ENCODE measurements at regions not wholly inside any gene's neighbourhood (a gene's known extent, or its start where the extent isn't known, plus 50 kb on each side); places are given as distances from the start of the nearest gene placed in this dataset.

DNA sequence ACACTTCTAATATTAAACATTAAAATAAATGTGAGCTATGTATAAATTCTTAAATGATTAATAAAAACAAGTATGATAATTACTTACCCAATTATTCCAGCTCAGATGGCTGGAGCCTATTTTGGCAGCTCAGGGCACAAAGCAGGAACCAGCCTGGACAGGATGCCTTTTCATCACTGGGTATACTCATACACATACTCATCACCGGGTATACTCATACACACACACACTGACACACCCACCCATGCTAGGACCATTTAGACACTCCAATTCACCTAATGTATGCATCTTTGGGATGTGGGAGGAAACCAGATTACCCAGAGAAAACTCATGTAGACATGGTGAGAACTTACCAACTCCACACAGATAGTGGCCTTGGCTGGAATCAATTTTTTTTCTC, 57.9 kb upstream of the CNOT2 start:
- TF ChIP-seq, protein P1, sequence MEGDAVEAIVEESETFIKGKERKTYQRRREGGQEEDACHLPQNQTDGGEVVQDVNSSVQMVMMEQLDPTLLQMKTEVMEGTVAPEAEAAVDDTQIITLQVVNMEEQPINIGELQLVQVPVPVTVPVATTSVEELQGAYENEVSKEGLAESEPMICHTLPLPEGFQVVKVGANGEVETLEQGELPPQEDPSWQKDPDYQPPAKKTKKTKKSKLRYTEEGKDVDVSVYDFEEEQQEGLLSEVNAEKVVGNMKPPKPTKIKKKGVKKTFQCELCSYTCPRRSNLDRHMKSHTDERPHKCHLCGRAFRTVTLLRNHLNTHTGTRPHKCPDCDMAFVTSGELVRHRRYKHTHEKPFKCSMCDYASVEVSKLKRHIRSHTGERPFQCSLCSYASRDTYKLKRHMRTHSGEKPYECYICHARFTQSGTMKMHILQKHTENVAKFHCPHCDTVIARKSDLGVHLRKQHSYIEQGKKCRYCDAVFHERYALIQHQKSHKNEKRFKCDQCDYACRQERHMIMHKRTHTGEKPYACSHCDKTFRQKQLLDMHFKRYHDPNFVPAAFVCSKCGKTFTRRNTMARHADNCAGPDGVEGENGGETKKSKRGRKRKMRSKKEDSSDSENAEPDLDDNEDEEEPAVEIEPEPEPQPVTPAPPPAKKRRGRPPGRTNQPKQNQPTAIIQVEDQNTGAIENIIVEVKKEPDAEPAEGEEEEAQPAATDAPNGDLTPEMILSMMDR (IDR thresholded peaks at IDR 0.05): no peak
- peaks cover 0 to 1% (median 0%) of the 10 kb centered on the region in 3 donors for H3K27me3 Mint-ChIP-seq (ENCODE audit: low read depth in 3 of 3)
- intact Hi-C loops (cut with micrococcal nuclease): no loop called here
- Histone ChIP-seq H2AFZ (ENCODE audit: insufficient read depth, low read depth, low read length, poor library complexity, severe bottlenecking) (no peak overlapping the region), H3K4me2 (replicated peaks; ENCODE audit: extremely low read depth, low read length, poor library complexity, severe bottlenecking) (no peak overlapping the region), H3K79me2 (ENCODE audit: insufficient read depth, low read length) (no peaks in the 10 kb centered on the region), H4K20me1 (ENCODE audit: insufficient read depth, low read length) (no peaks in the 10 kb centered on the region), H3K4me3 (replicated peaks in 1 of 3; ENCODE audit: low read depth in 2 of 3, low read length in 3 of 3) (no peak overlapping the region), H3K36me3 (replicated peaks in 1 of 2; ENCODE audit: control insufficient read depth in 1 of 2, insufficient read depth in 2 of 2, low read length in 2 of 2) (no peaks in the 10 kb centered on the region), H3K27me3 (ENCODE audit: control insufficient read depth in 2 of 2, insufficient read depth in 2 of 2, low read length in 2 of 2) (no peaks in the 10 kb centered on the region), H3K4me1 (ENCODE audit: control insufficient read depth in 1 of 2, insufficient read depth in 2 of 2, low read length in 2 of 2) (no peaks in the 10 kb centered on the region), H3K9ac (ENCODE audit: insufficient read depth, low read length, poor library complexity, severe bottlenecking) (no peak overlapping the region), H3K9me3 (replicated peaks in 1 of 2; ENCODE audit: control insufficient read depth in 1 of 2, insufficient read depth in 1 of 2, low read length in 2 of 2) (no peaks in the 10 kb centered on the region), H3K27ac (ENCODE audit: low read depth in 1 of 2, low read length in 2 of 2) (no peak overlapping the region)
- no peak overlapping the region for H3K4me3 Mint-ChIP-seq
- no peak for DNase-seq
- H3K4me1 Mint-ChIP-seq: no peaks in the 10 kb centered on the region
- WGBS (ENCODE audit: insufficient coverage): no CpG with 5 or more reads among the region's 1 CpG
- H3K36me3 Mint-ChIP-seq: no peaks in the 10 kb centered on the region
- H3K27ac Mint-ChIP-seq: no peak overlapping the region
- H3K9me3 Mint-ChIP-seq: peaks cover 0 to 12% (median 8%) of the 10 kb centered on the region in 7 donors

- no peak for DNase-seq
- no peaks in the 10 kb centered on the region for H4K20me1 ChIP-seq (ENCODE audit: insufficient read depth, low read length)
- no peak overlapping the region for H3K9ac ChIP-seq (ENCODE audit: insufficient read depth, low read length, poor library complexity, severe bottlenecking)
- H3K36me3 ChIP-seq (replicated peaks in 1 of 2; ENCODE audit: control insufficient read depth in 1 of 2, insufficient read depth in 2 of 2, low read length in 2 of 2): no peaks in the 10 kb centered on the region
- intact Hi-C loops (cut with micrococcal nuclease): no loop called here
- Mint-ChIP-seq H3K27me3 (ENCODE audit: low read depth in 3 of 3) (peaks cover 0 to 1% (median 0%) of the 10 kb centered on the region in 3 donors), H3K27ac (no peak overlapping the region), H3K4me1 (no peaks in the 10 kb centered on the region), H3K36me3 (no peaks in the 10 kb centered on the region), H3K9me3 (peaks cover 0 to 11% (median 4%) of the 10 kb centered on the region in 7 donors), H3K4me3 (no peak overlapping the region)
- no peak overlapping the region for H3K4me3 ChIP-seq (replicated peaks in 1 of 3; ENCODE audit: low read depth in 2 of 3, low read length in 3 of 3)
- no peak overlapping the region for H3K4me2 ChIP-seq (replicated peaks; ENCODE audit: extremely low read depth, low read length, poor library complexity, severe bottlenecking)
- no peaks in the 10 kb centered on the region for H3K4me1 ChIP-seq (ENCODE audit: control insufficient read depth in 1 of 2, insufficient read depth in 2 of 2, low read length in 2 of 2)
- TF ChIP-seq, protein P1 (IDR thresholded peaks at IDR 0.05): no peak
- no peaks in the 10 kb centered on the region for H3K27me3 ChIP-seq (ENCODE audit: control insufficient read depth in 2 of 2, insufficient read depth in 2 of 2, low read length in 2 of 2)
- WGBS (ENCODE audit: insufficient coverage): no CpG with 5 or more reads among the region's 3 CpGs
- H3K79me2 ChIP-seq (ENCODE audit: insufficient read depth, low read length): no peaks in the 10 kb centered on the region
- H3K9me3 ChIP-seq (replicated peaks in 1 of 2; ENCODE audit: control insufficient read depth in 1 of 2, insufficient read depth in 1 of 2, low read length in 2 of 2): no peaks in the 10 kb centered on the region
- no peak overlapping the region for H2AFZ ChIP-seq (ENCODE audit: insufficient read depth, low read depth, low read length, poor library complexity, severe bottlenecking)
- H3K27ac ChIP-seq (ENCODE audit: low read depth in 1 of 2, low read length in 2 of 2): no peak overlapping the region
Measured at GRCh38 chr12:70186436-70186835, 56.8 kb upstream of the CNOT2 start.

All from CD14-positive monocyte (primary cell).